HEK293T (cell line): ENCODE measurements at regions not wholly inside any gene's neighbourhood (a gene's known extent, or its start where the extent isn't known, plus 50 kb on each side); places are given as distances from the start of the nearest gene placed in this dataset.

Source experiments
- ARNT ChIP-seq: fragments of 450-650 bp; IDR thresholded peaks from 2 replicates; pipeline ENCODE4 v1.6.1; 2017; ENCODE audit warnings: mild to moderate bottlenecking
- ELF4 ChIP-seq: fragments of 450-650 bp; IDR thresholded peaks from 2 replicates; pipeline ENCODE4 v1.6.1; 2017; ENCODE audit warnings: antibody characterized with exemption
- FOXA1 ChIP-seq: fragments of 450-650 bp; IDR thresholded peaks from 2 replicates; pipeline ENCODE4 v1.6.1; 2016; ENCODE audit warnings: mild to moderate bottlenecking
- FOXM1 ChIP-seq: fragments of 450-650 bp; IDR thresholded peaks from 2 replicates; pipeline ENCODE4 v1.6.1; 2017; ENCODE audit warnings: mild to moderate bottlenecking, borderline replicate concordance
- HDGF ChIP-seq: fragments of 450-650 bp; IDR thresholded peaks from 2 replicates; pipeline ENCODE4 v1.6.1; 2017; ENCODE audit warnings: antibody characterized with exemption, borderline replicate concordance
- NFRKB ChIP-seq: fragments of 450-650 bp; IDR thresholded peaks from 2 replicates; pipeline ENCODE4 v1.6.1; 2016; ENCODE audit warnings: mild to moderate bottlenecking, moderate library complexity
- SP1 ChIP-seq: fragments of 450-650 bp; IDR thresholded peaks from 2 replicates; pipeline ENCODE4 v1.6.1; 2017
- TARDBP ChIP-seq: fragments of 450-650 bp; IDR thresholded peaks from 2 replicates; pipeline ENCODE4 v1.6.1; 2016

DNA sequence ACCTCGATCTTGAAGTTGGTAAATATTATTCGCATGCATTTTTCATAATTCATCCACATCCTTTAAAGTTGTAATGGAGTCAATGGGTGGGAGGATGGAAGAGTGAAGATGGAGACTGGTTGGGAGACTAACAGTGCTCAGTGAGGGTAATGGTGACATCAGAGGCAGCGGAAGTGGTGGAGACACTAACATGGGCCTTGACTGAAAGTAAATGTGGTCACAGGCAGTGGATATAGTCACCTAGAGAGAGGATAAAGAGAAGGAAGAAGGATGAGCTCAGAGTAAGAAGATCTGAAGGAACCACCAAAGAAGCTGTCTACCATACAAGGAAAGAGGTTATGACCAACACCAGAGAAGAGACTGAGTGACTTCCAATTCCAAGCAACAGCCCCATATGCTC, 281.6 kb upstream of the STT3B start:
- TF ChIP-seq NFRKB = no peak
- TF ChIP-seq FOXA1 = no peak
- TF ChIP-seq TARDBP = no peak
- no peak for TF ChIP-seq HDGF
- no peak for TF ChIP-seq FOXM1
- TF ChIP-seq ELF4 = no peak
- TF ChIP-seq SP1 = no peak
- no peak for TF ChIP-seq ARNT
